DMS53 treated with DMSO at 0.1 percent for 48 hours (cell line): ENCODE measurements at regions not wholly inside any gene's neighbourhood (a gene's known extent, or its start where the extent isn't known, plus 50 kb on each side); places are given as distances from the start of the nearest gene placed in this dataset.

Source experiments
- DNase-seq: peaks from one replicate; lab custom pipeline; 2025; ENCODE audit not compliant: unreplicated experiment; lab: John Stamatoyannopoulos, UW

DNA sequence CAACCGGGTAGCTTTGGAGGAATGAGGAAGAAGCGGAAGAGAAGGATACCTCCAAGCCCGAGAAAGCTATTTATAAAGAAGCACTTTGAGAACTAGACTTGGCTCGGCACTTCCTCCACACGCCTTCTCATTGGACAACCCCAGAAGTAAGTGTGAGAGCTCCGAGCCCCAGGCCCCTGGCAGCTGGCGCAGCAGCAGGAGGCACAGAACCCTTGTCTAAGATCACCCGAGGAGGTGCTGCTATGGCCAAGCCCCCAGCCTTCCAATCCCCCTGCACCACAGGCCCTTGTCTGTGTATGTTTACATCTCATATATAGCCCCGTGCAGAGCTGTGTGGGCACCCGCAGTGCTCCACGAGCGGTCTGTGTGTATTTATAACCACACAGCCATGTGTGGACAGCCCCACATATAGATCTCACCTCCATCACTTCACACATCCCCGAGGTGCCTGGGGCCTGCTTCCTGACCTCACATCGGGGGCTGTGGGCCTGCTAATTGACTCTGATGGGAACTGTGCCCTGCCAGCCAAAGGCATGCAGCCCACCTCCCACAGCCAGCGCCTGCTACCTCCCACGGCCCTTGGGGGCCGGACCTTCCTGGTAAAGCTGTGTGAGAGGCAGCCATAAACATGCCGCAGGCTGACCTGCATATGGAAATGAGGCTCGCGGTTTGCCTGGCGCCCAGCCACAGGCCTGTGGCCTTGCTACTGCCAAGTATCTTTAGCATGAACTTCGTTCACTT lies 96.1 kb downstream of the C17orf67 start:
- no peak for DNase-seq

DNA sequence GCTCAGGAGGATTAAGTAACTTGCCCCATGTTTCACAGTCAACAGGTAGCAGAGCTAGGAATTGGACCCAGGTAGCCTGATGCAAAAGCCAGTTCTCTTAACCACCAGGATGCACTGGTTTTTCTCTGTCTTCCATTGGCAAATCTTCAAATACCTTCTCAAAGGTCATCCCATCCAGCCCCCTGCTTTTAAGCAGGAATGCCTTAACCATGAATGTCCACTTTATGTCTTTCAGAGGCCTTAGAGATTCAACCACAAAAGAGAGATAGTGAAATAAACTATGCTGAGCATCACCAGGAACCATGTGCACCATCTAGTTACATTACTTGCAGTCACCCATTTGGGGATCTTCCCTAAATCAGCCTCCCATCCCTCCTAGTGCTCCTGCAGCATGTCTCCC lies 94.3 kb downstream of the C17orf67 start:
- DNase-seq: no peak

DNA sequence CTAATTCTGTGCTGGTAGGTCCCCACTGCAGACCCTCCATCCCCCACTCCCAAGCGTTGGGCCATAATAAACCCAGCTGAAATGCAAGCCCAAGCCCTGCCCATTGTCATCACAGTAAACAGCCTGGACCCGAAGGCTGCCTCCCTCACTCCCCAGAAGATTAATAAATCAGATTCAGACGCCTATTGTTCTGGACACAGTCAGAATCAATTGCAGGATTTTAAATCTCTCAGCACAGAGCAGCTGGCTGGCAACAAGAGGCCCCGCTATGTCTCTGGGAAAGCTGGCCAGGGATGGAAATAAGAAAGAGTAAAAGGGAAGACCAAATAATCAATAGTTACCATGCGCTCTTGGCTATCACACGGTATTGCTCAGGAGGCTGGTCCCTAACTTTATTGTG lies 93.9 kb downstream of the C17orf67 start:
- DNase-seq: no peak

DNA sequence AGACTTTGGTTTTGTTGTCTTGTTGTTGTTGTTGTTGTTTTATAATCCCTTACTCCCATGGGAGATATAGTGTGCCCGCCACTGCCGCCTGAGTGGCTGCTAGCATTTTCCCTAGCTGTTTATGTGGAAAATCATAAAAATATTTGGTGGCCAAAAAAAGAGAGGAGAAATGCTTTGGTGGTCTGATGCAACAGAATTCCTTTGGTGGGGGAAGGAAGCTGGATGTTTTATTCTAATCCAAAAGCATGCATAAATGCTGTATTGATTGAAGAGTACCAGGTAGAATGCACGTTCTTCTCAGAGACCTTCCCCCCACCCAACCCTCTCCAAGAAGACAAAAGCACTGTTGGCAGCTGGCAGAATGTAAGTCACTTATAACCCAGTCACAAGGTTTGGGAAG lies 93.2 kb downstream of the C17orf67 start:
- DNase-seq: no peak
